GM12801 (cell line): ENCODE measurements at regions not wholly inside any gene's neighbourhood (a gene's known extent, or its start where the extent isn't known, plus 50 kb on each side); places are given as distances from the start of the nearest gene placed in this dataset.

ENCODE experiments used
- TF ChIP-seq, protein P1 (sequence below): IDR thresholded peaks from one replicate; pipeline ENCODE4 v1.5.1; 2011; ENCODE audit warnings: control low read depth; ENCODE audit not compliant: insufficient read length; ENCODE audit errors: extremely low read depth

DNA sequence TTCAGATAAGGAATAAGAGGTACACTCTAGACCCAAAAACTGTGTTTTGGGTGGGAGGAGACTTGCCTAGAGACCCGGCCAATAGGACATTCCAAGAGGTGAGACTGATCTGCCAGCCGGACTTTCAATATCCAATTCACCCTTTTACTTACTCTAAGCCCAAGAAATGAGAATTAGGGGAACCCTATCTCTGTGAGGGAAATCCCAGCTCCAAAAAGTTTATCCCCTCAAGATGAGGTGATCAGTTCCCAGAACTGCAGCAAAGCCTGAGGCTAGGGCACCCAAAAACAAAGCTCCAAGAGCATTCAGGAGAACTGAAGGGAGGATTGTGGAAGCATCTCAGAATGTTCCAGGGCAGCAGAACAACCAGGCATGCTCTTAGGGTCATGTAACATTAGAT is 251.7 kb downstream of the PTTG2 start:
- TF ChIP-seq, protein P1, sequence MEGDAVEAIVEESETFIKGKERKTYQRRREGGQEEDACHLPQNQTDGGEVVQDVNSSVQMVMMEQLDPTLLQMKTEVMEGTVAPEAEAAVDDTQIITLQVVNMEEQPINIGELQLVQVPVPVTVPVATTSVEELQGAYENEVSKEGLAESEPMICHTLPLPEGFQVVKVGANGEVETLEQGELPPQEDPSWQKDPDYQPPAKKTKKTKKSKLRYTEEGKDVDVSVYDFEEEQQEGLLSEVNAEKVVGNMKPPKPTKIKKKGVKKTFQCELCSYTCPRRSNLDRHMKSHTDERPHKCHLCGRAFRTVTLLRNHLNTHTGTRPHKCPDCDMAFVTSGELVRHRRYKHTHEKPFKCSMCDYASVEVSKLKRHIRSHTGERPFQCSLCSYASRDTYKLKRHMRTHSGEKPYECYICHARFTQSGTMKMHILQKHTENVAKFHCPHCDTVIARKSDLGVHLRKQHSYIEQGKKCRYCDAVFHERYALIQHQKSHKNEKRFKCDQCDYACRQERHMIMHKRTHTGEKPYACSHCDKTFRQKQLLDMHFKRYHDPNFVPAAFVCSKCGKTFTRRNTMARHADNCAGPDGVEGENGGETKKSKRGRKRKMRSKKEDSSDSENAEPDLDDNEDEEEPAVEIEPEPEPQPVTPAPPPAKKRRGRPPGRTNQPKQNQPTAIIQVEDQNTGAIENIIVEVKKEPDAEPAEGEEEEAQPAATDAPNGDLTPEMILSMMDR, result no peak

DNA sequence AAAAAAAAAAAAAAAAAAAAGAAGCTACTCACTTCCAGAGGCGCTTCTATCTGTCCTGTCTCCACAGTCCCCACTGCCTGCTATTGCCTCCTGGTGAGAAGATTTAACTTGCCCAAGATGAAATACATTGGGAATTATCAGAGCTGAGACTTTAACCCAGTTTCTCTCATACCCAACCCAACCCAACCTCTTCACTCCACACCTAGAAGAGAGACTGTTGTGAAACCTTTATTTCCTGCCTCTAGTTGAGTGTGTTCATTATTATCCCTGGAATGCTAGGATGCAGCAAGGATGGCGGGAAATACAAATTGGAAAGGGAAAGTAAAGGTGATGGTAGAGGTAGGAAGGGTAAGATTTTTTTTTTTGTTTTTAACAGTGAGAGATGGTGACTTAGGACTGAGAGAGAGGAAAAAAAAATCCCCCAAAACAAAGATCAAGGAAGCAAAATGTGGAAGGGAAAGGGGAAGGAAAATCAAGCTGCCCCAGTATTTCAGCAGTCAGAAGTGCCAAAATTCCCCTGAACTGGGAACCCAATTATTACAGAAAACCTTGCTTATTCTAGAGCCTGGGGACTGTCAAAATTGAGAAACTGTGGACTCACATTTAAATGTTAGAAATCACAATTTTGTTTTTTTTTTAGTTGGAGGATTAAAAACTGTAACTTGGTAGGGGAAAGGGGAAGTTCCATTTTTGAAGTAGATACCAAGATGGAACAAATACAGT is 253.0 kb downstream of the PTTG2 start:
- TF ChIP-seq, protein P1, result no peak

DNA sequence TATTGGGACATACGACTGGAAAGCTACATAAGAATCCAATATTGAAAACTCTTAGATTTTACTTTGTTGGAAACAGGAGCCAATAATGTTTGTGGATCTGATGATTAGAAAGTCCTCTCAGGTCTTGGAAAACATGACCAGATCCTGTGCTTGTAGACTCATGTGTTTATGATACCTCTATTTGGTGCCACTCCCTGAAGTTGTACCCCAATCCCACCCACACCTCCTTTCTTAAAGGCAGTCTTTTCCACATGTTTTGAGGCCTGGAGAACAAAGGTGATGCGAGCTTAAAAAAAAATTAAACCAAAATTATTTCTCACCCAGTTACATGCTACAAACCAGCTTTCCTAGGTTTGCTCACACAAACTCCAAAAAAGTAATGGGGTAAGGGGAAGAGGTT is 262.7 kb downstream of the PTTG2 start:
- TF ChIP-seq, protein P1, result no peak

DNA sequence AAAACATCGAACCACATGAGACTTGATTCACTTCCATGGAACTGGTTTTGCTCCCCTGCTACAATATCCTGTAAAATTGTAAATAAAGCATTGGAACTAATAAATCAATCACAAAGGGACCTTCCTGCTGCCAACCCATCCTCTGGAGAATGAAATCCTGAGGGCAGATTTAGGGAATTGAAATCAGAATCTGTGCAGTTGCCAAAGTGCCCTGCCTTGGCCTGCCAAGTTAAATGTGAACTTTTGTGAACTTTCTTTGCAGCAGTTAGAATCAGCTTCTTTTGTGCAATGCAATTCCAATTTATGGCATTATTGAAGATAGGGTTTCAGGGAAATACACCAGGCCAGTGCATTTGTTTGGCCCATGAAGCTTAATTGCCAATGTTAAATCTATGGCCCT is 263.1 kb downstream of the PTTG2 start:
- TF ChIP-seq, protein P1, result no peak

DNA sequence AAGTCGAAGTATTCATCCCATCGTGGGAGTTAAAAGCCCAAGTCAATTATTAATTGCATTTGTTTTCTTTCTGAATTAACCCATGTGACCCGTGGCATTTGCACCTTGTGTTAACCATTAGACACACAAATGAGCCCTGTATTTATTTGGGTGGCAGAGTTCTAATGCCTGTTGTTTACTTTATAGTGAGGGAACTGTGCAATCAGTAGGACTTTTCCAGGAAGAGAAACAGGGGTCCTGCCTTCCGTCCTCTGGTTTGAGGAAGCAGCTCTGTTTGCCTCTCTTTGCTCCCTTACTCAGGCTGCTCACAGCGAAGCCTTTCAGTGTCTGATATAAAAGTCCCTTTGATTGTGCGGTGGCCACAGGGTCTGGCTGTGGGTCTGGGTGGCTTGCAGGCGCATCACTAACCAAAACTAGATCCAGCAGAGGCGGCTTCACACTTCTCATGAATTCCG is 263.6 kb downstream of the PTTG2 start:
- TF ChIP-seq, protein P1, result no peak

DNA sequence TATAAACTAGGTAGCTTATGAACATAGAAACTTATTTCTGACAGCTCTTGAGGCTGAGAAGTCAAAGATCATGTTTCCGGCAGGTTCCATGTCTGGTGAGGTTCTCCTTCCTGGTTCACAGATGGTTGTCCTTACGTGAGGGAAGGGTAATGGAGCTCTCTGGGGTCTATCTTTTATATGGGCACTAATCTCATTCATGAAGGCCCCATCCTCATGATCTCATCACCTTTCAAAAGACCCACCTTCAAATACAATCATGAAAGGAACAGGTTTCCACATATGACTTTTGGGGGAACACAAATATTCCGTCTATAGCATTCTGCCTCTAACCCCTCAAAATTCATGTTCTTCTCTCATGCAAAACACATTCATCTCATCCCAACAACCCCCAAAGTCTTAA is 264.7 kb downstream of the PTTG2 start:
- TF ChIP-seq, protein P1, result no peak

DNA sequence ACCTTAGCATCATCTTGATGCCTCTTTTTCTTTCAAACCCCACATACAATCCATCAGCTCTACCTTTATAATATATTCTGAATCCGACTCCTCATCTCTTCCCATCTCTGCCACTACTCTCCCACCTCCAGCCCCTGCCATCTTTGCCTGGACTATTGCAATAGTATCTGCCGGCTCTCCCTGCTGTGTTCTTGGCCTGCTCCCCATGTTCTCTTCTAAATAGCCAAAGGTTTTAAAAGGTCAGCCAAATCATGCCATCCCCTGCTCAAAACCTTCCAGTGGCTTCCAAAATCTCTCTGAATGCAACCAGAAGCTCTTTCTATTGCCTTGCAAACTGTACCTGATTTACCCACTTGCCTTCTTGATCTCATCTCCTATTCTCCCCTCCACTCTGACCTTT is 266.0 kb downstream of the PTTG2 start:
- TF ChIP-seq, protein P1, result no peak
